GM19035 (cell line): ENCODE measurements at regions not wholly inside any gene's neighbourhood (a gene's known extent, or its start where the extent isn't known, plus 50 kb on each side); places are given as distances from the start of the nearest gene placed in this dataset.

Experiments
- ATAC-seq: cut with Tn5 transposase; IDR thresholded peaks from one replicate; pipeline ENCODE4 v1.9.1; 2021; ENCODE audit not compliant: unreplicated experiment

- ATAC-seq, result no peak
Measured at GRCh38 chr7:114755856-114756255, 166.0 kb upstream of the MDFIC start.

GRCh38 chr7:114758661-114759227 is 163.2 kb upstream of the MDFIC start:
- no peak for ATAC-seq

GRCh38 chr7:114759347-114760062 is 162.4 kb upstream of the MDFIC start:
- ATAC-seq, result no peak

- ATAC-seq, result no peak
Measured at GRCh38 chr7:114760477-114760876, 161.4 kb upstream of the MDFIC start.

- no peak for ATAC-seq
Measured at GRCh38 chr7:114761973-114762372, 159.9 kb upstream of the MDFIC start.

GRCh38 chr7:114765331-114766040 is 156.4 kb upstream of the MDFIC start:
- ATAC-seq, result no peak

- ATAC-seq, result no peak
Measured at GRCh38 chr7:114766041-114766356, 155.9 kb upstream of the MDFIC start.

- ATAC-seq, result no peak
Measured at GRCh38 chr7:114777288-114777687, 144.6 kb upstream of the MDFIC start.

GRCh38 chr7:114783508-114783907 is 138.4 kb upstream of the MDFIC start:
- ATAC-seq, result no peak

- ATAC-seq, result no peak
Measured at GRCh38 chr7:114784177-114784576, 137.7 kb upstream of the MDFIC start.

GRCh38 chr7:114784746-114785145 is 137.1 kb upstream of the MDFIC start:
- no peak for ATAC-seq

- ATAC-seq, result no peak
Measured at GRCh38 chr7:114785496-114785895, 136.4 kb upstream of the MDFIC start.

GRCh38 chr7:114786455-114786854 is 135.4 kb upstream of the MDFIC start:
- ATAC-seq, result no peak

GRCh38 chr7:114787556-114787955 is 134.3 kb upstream of the MDFIC start:
- ATAC-seq, result no peak

- no peak for ATAC-seq
Measured at GRCh38 chr7:114788706-114789105, 133.2 kb upstream of the MDFIC start.

GRCh38 chr7:114789161-114789560 is 132.7 kb upstream of the MDFIC start:
- ATAC-seq, result no peak

GRCh38 chr7:114789871-114790311 is 132.0 kb upstream of the MDFIC start:
- no peak for ATAC-seq

- no peak for ATAC-seq
Measured at GRCh38 chr7:114790521-114790920, 131.4 kb upstream of the MDFIC start.

GRCh38 chr7:114791771-114792170 is 130.1 kb upstream of the MDFIC start:
- no peak for ATAC-seq

GRCh38 chr7:114793155-114793845 is 128.6 kb upstream of the MDFIC start:
- ATAC-seq, result no peak

GRCh38 chr7:114795475-114795874 is 126.4 kb upstream of the MDFIC start:
- ATAC-seq, result no peak

- ATAC-seq, result no peak
Measured at GRCh38 chr7:114799628-114800028, 122.3 kb upstream of the MDFIC start.
